Umbilical cord (tissue), 1 donor: ENCODE measurements at regions not wholly inside any gene's neighbourhood (a gene's known extent, or its start where the extent isn't known, plus 50 kb on each side); places are given as distances from the start of the nearest gene placed in this dataset.

Source experiments
- DNase-seq: peaks from one replicate; pipeline ENCODE4 v3.0.0-alpha.2; 2015; ENCODE audit warnings: low spot score

DNA sequence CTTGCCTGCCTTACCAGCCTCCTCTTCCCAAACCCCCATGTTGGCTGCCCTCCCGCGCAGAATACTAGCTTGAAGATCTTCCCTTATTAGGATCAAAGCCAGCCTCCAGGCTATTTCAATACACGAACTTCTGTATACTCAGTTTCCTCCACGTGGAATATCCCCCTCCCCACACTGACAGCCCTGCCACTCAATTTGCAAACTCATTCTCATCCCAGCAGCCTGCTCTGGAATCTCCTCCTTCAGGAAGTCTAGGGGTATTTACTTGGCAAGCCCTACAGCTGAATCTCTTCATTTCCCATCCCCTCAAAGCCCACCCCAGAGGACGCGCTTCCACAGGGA lies 157.0 kb upstream of the SMIM23 start:
- no peak for DNase-seq

DNA sequence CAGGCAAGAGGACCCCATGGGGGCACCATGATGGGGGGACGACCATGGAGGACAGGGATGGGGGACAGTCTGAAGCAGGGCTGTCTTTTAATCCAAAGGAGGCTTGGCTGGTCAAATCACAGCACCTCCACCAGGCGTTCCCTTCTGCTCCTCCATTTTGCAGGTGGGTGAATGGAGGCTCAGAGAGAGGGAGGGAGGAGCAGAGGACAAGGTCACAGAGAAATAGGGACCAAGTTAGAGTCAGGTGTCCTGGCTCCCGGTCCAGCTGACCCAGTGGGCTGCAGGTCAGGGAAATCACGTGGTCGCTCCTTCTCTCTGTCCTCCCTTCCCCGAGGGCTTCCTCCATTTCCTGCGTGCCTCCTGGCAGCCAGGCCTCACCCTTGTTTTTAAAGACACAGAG lies 156.4 kb upstream of the SMIM23 start:
- no peak for DNase-seq

DNA sequence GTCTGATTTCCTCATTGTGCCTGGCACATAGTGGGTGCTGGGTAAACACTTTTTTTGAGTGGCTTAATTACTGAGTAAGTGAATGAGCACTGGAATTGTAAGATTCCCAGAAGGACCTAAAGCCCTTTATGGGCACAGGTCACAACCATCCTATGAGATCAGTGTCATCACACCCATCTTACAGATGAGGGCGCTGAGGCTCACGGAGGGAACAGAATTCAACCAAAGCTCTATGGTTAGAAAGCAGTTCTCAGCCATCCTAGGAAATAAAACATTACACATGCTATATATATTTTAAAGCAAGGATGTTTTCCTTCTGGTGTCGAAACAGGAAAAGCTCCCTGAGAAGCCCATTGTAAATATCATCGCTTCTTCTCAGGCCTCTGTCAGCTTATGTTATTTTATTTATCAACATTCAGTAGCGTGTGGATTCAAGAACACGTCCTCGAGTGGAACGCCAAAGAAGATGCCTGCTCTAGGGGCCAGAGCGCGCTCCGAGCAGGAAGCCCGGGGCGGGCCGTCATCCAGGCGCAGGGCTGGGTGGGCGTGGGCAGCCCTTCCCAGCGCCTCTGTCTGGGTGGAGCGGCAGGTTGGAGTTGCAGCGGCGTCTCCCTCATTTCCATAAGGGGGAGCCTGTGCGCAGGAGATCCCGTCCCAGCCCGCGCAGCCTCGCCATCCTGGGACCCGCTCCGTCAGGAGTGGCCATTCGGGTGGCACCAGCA lies 155.8 kb upstream of the SMIM23 start:
- DNase-seq, result peak; percentile 76

DNA sequence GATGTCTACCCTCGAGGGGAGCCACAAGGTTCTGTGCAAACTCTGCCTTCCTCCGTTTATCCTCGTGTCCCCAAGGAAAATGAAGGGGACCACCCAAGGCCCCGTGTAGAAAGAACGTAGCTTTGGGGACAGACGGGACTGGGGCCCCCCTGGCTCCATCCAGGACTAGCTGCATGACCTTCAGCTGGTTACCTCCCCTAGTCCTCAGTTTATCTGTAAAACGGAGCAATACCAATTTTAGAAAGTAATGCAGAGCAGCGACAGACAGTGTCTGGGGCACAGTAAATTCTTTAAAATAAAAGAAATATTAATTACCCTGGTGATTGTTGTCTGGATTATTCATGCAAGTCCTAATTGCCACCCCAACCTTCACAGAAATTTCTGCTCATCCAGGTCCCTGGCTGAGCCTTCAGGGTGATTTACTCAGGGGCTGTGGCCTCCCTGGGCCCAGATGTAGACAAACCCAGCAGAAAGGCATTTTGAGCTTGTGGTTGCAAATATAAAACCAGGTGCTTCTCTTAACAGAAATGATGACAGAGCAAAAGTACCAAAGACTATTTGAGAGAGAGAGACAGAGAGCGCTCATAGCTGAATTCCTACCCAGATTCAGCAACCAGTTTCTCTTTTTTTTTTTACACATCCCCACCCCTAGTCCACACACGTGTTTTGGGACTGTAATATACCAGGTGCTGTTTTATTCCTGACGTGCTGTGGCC lies 155.1 kb upstream of the SMIM23 start:
- no peak for DNase-seq

DNA sequence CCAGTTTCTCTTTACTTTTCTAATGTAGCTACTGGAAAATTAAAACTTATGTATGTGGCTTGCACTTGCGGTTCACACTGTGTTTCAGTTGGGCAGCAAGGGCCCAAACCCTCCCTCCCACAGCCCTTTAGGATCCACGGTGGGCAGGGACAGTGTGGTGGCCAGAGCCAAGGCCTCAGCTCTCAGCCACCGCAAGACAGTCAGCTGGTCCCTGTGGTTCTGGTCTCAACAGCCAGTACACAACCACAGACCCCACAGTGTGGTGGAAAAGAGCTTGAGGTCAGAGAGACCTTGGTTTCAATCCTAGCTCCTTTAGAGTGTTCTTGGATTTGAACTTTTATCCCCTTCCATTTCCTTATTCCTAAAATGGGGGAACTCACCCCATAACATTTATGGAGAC lies 153.0 kb upstream of the SMIM23 start:
- no peak for DNase-seq

DNA sequence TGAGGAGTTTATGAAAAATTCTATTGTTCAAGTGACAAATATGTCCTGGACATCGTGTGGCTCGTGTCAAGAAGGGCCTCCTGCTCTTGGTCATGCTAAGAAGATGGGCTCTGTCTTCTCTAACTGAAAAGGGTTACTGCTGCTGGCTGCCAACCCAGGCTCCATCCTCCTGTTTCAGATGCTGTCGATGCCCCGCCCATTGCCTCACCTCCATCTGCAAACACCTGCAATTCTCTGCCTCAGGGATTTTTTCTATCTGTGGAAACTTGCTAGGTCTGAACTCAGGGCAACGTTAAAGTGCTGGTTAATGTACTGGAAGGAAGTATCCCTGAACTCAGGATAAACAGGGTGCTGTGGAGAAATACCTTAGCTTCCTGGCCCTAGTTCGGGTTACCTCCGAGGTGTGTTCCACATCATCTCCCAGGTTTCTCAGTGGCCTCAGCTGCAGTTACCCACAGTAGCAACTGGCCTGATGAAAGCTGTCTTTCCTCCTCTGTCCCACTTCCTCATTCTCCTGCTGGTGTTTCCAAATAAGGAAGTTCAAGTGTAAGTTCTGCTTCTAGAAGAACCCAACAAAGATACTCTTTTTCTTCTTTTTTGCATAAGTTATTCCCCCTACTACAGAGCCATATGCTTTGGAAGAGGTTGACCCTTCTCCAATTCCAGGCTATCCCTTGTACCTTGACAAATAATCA lies 151.7 kb upstream of the SMIM23 start:
- DNase-seq, result no peak

DNA sequence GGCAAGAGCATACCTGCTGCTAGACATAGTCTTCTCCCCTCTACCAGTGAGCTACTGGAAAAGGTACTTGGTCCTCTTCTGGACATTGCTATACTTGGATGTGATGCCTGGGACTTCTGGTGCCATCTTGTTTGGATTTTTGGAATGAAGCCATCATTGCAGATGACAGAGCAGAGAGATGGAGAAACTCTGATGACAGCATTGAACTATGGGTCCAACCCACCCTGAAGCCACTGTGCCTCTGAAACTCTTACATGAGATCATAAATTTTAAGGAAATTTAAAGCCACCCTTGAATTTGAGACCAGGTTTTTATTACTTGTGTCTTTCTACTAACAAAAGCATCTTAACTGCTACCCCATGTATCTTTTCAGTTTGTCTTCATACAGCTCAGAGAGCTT lies 151.1 kb upstream of the SMIM23 start:
- no peak for DNase-seq

DNA sequence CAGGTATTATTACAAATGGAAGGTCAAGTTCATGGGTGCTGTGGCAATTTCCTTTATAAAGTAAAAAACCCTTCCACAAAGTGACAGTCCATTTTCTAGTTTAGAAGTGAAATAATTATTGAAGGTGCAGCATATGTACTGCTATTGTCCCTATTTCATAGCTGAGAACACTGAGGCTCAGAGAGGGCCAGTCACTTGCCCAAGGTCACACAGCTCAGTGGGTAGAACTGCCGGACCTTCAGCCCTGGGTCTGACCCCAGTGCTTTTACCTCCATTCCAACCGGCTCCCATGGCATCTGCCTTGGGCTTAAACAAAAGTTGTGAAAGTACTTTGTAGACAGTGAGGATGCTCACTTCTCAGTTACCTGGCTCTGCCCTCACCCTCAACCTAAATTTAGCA lies 150.6 kb upstream of the SMIM23 start:
- DNase-seq, result no peak

DNA sequence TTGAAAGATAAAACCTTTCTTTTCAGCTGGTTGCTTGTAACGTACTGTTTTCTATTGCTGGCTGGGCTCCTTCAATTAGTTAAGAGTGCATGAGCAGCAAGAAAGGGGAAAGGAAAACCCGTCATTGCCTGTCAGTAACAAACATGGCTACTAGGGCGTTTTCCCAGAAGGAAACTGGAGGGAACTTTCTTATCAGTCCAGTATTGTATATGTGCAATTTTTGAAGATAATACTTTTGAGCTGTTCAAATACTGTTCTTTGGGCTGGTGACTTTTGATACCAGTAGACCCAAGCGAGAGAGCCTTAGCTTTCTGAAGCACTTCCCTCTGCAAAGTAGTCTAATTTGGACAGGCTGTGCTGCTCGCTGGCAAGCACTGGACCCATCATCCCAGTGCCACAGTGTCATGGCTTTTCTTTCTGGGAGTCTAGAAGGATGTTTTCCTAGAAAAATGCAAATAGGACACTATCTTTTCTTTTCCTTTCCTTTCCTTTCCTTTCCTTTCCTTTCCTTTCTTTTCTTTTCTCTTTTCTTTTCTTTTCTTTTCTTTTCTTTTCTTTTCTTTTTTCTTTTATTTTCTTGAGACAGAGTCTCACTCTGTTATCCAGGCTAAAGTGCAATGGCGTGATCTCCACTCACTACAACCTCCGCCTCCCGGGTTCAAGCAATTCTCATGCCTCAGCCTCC lies 149.9 kb upstream of the SMIM23 start:
- peak; percentile 35 for DNase-seq

DNA sequence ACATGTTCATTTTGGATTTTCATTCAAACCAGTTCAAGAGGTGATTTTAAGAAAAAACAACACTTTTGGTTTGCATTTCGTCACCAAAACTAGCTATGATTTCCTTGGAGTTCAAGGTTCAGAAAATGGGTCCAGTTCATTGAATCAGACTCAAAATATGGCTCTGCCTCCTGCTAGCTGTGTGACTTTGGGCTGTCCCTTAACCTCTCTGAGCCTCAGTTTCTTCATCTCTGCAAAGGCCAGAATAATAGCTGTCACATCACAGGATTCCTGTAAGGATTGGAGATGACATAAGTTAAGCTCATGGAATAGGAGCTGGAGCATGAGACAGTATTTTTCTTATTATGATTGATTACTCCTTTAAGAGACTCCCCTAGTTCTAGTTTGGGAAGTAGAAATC lies 147.8 kb upstream of the SMIM23 start:
- no peak for DNase-seq

DNA sequence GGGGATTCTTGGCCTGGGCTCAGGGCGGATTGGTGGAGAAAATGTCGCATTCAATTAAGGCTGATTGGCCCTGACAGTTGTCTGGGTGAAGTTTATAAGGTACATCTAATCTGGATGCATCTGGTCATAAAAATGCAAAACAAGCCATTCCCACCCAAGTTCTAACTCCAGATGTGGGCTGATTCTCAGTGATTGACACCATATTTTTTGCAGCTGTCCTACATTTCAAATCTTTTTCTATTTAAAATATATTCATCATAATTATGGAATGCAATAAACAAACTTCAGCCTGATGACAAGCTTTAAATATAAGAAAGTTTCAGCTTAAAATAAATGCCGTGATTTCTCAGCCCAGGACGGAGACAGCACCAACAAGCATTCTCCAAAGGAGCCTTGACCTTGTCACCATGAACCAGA lies 146.4 kb upstream of the SMIM23 start:
- no peak for DNase-seq

DNA sequence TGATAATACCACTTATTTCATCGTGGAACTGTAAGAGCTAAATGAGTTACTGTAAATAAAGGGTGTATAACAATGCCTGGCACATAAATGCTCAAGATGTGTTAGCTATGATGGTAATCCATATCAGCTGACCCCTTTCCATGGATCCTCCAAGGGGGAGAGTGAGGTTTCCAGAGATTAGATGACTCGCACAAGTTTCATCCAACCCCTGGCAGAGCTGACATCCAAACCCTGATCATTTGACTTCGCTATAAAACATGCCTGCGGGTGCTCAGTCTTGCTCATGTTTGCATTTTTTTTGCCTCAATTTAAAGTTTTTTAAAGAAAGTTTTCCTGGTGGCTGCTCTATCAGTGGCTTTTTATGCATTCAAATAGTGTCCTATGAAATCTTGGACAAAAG lies 145.7 kb upstream of the SMIM23 start:
- DNase-seq, result no peak

DNA sequence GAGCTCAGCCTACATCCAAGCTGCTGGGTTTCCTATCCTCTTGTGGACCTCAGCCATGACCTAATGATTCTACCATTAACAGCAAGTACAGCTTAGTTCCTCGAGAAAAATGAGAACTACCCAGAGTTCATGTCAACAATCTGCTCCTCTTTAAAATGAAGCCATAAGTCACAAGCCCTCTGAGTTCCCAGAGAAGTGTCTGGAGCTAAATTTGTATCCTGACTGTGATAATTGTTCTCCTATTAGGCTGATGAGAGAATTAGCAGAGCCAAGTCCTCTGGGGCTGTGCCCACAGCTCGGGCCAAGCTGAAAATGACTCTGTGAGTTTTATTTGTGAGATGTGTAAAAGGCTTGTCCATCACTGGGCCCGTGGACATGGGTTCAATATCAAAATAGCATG lies 145.1 kb upstream of the SMIM23 start:
- no peak for DNase-seq

DNA sequence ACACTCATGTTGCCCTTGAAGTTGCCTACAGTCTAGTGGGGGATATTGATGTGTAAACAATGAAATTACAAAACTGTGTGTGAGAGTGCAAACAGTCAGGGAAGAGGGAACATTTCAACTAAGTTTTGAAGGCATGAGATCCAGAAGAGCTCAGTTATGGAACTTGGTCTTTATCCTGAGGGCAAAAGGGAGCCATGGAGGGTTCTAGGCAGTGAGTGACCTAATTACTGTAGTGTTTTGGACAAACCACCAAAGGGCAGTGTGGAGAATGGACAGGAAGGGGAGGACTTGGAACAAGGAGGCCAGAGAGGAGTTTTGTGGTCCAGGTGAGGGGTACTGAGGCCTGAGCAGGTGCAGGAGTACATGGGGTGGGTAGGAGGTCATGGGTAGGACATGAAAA lies 143.7 kb upstream of the SMIM23 start:
- no peak for DNase-seq

DNA sequence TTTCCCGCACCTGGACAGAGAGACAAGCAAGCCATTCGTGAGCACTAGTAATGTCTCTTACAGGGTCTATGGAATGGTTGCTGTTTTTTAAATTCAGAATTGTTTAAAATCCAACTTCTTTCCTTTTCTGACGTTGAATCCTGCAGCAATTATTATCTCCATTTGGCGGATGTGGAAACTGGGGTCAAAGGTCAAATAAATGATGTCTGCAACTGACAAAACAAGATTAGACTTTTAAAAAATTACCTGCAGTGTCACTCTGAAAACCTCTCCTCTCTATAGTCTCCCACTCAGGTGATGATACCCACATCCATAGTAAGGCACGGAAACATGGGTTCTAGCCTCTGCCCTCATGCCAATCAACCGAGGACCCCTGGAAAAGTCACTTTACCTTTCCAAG lies 142.7 kb upstream of the SMIM23 start:
- DNase-seq, result no peak

DNA sequence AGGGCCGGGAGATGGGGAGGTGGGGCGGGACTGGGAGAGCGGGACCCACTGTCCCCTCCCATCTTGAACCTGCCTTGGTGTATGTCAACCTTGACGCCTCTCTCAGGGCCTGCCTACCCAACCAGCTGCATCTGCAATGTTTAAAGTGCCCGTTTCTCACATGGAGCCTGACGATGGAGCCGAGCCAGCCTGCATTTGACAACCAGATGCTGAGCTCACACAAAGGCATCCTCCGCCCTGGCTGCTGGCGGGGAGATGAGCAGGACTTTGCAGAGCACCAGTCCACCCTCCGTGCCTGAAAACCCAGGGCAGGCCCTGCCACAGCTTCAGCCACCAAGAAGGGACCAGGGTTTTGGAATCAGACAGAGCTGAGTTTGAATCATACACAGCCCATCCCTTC lies 141.1 kb upstream of the SMIM23 start:
- DNase-seq, result peak; percentile 84

DNA sequence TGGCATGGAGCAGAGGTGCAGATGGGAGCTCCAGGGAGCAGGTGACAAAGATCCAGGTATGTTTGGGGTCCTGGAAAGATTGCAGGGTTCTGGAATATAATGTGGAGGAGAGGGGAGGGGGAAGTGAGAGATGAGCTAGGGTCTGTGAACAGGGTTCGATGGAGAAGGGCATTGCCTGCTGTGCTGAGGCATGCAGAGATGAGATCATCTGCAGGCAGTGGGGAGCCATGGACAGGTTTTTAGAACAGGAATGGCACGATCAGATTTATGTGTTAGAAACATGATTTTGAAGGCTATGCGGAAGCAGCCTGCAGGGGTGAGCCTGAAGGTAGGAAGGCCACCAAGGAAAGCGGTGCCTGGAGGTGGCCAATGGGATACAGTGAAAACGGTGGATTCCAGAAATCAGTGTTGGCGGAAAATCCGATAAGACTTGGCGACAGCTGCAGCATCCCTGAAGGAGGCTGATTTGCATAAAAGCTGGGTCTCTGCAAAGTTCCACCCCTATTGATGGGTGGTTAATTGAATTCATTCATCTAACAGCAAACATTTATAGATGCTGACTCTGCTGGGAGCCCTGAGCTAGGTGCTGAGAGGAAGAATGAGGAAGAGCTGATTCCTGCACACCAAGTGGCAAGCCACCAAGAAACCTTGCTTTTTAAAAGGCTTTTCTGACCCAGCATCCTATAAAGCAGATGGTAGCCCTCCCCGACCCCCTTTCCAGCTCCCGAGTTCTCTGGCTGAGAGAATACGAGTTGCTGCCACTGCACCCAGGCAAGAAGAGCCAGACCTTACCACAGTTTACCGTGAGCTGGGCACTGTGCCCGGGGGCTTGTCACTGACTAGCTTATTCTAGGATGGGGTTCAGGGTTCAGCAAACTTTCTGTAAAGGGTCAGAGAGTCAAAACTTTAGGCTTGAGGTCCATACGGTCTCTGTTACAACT lies 139.2 kb upstream of the SMIM23 start:
- DNase-seq, result no peak

DNA sequence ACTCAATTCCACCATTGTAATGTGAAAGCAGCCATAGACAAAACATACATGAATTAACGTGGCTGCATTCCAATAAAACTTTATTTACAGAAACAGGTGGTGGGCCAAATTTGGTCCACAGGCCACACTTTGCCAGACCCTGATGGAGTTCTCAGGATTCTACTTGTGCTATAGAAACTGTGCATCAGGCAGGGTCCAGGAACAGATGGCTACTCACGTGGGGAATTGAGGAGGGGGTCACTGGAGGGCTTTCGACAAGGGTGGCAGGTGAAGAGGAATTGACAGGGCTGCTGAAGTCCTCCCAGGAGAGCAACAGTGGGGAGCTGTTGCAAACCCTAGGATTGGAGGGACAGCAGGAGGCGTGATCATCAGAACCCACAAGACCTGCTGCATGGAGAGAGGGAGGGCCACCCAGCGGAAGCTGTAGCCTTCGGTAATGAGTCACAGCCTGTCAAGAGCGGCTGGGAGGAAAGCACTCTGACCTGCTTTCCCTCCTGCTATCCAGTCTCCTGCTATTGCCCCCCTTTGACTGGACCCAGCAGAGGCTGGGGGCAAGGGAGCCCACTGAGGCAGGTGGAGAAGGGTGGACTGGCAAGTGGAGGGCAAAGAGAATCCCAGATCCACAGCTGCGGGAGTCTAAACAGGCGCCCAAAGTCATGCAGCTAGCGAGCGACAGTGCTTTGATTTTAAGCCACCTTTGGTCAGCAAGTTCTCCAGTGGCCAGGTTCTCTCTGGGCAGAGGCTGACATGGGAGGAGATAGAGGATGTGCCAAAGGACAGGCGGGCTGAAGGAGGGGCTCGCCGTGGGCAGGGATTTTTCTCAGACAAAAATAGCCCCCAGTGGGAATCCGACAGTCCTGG lies 138.3 kb upstream of the SMIM23 start:
- no peak for DNase-seq

DNA sequence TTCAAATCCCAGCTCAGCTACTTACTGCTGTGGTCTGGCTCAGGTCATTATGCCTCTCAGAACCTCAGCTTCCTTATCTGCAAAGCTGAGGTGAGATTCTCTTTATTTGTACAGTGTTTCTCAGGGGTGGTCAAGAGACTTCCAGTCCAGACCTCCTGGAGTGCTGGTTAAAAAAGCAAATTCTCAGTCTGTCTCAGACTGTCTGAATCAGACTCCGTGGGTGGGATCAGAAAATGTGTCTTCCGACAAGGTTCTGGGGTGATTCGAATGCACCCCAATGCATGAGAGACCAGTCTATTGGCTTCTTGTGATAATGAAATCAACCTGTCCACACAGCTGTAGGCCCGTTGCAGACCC lies 137.7 kb upstream of the SMIM23 start:
- no peak for DNase-seq

DNA sequence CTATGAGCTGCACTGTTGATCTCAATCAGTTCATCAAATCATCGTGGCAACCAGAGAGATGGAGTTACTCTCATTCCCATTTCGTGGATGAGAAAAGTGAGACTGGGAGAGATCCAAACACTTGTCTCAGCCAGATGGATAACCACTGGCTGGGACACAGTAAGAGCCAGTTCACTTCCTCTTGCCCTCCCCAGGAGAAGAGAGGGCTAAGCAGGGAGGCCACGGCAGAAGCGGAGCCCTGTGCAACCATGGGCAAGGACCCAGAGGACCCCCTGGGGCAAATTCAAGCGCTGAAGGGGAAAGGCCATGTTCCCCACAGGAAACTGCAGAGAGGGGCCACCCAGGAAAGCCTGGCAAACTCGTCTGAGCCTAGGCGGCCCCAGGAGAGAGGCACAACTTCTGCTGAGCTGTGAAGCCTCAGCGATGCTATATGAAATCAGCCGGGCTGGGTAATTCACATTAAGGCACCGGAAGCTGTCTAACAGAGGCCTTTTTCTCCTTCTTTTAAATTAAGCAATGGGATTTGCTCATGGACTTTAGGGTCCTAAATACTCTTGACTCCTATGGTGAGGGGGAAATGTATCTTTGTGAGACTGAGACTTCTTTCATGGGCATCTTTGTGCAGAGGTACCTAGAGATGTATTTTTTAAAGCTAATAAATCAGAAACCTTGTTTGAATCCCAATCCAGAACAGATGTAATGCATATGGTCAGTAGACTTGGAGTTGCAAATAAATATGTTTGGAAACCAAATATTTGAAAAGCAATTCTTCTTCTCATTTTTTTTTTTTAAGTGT lies 137.1 kb upstream of the SMIM23 start:
- DNase-seq, result no peak
